GM19025 (cell line): ENCODE measurements at regions not wholly inside any gene's neighbourhood (a gene's known extent, or its start where the extent isn't known, plus 50 kb on each side); places are given as distances from the start of the nearest gene placed in this dataset.

Experiments used
- ATAC-seq: cut with Tn5 transposase; IDR thresholded peaks from one replicate; pipeline ENCODE4 v1.9.1; 2021; ENCODE audit warnings: mild to moderate bottlenecking, low read depth, moderate library complexity; ENCODE audit not compliant: unreplicated experiment

DNA sequence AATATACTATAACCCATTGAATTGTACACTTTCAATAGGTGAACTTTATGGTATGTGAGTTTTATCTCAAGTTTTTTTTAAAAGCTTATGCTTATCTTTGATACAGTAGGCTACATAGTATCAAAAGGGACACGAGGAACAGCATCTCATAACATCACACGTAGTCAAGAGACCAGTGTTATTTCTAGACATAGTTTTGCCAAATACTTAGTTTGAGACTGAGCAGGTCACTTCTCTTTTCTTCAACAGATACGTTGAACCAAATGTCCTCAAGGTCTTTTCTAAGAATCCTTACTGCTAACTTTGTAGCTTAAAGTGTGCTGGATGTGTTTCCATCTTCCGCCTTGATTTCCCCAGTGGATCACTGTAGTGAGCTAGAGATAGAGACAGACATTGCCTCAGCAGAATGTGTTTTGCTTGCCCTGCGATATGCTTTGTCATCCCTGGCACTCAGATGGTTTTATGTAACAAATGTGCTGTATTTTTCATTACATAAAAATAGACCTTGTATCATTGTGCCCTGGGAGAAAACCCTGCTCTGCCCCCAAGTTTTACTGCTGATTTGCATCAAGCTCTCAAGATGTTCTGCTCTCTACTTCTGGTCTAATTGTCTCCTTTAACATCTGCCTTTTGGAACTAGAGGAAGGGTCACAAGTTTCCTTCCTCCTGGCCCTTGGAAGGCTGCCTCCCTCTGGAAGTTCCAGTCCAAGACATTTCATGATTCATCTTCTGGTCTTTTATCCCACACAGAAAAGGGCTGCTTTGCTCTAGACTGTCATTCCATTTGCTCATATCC, 426.4 kb upstream of the RGMA start:
- ATAC-seq = no peak

- ATAC-seq = no peak
These were observed 417.6 kb upstream of the RGMA start for GRCh38 chr15:93506646-93507045.

GRCh38 chr15:93505506-93505905, 416.5 kb upstream of the RGMA start:
- no peak for ATAC-seq

DNA sequence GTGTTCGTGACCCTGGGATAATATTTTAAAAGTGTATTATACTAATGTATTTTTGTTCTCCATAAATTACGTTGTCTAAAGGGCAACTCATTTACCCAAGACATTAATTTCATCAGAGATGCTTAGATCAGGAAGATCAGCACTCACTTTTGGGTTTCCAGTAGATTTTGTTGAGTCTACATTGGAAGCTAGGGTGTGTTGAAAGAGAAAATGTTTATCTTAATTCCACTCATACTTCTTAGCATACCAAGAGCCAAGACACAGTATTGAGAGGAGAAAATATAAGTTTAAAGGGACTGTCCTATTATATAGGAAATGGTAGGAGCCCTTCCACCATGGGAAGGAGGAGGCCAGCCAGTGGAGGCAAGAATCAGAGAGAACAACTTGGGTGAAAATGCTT, 412.9 kb upstream of the RGMA start:
- no peak for ATAC-seq

DNA sequence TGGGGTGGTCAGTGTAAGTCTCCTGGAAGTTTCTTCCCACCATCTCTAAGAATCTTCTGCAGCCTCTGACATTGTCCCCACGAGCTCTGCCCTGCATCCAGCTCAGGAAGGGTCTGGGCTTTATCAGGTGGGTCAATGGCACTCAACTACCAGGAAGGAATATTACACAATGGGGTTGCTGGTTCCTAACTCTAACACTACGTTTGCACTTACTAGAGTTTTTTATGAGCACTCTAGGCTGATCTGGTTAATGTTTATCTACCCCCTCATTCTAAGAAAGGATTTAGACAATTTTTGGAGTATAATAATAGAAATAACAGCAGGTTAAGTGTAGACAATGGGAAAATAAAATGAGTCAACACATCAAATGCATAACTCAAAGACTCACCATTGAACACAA, 411.1 kb upstream of the RGMA start:
- ATAC-seq = no peak

GRCh38 chr15:93497291-93497690, 408.3 kb upstream of the RGMA start:
- ATAC-seq = no peak

- no peak for ATAC-seq
These were observed 407.9 kb upstream of the RGMA start for GRCh38 chr15:93496888-93497287.

DNA sequence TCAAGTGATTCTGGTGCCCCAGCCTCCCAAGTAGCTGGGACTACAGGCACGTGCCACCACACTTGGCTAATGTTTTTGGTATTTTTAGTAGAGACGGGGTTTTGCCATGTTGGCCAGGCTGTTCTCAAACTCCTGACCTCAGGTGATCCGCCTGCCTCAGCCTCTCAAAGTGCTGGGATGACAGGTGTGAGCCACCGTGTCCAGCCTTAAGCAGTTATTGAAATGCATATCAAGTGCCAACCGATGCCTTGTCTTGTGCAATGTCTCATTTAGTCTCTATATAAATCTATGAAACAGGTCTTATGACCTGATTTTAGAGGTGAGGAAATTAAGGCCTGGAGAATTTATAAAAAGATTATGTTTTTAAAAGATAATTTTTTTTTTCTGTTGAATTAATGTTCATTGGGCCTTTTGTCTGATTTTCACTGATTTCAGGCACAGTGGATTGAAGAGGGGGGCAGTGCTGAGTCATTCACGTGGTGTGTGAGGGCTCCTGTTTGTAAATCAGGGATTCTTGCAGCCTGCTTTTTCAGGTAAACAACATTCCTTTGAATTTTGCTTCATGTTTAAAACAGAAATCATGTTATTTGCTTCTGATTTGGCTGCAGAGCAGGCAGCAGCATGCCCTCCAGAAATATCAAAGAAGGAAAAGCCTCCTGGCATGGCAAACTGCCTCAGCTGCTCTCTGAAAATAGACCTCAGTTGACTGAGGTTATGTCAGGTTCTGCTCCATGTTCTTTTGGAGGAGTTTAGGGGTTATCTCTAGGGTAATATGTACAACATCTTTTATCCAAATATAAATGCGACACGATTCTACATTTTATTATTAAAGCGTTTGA, 407.0 kb upstream of the RGMA start:
- no peak for ATAC-seq

GRCh38 chr15:93493172-93493571, 404.2 kb upstream of the RGMA start:
- ATAC-seq = no peak

- ATAC-seq = no peak
These were observed 402.3 kb upstream of the RGMA start for GRCh38 chr15:93491291-93491690.

- no peak for ATAC-seq
These were observed 399.3 kb upstream of the RGMA start for GRCh38 chr15:93488296-93488713.

- no peak for ATAC-seq
These were observed 397.6 kb upstream of the RGMA start for GRCh38 chr15:93486407-93487117.

GRCh38 chr15:93485438-93486327, 396.7 kb upstream of the RGMA start:
- ATAC-seq = no peak

GRCh38 chr15:93483923-93484322, 394.9 kb upstream of the RGMA start:
- no peak for ATAC-seq

DNA sequence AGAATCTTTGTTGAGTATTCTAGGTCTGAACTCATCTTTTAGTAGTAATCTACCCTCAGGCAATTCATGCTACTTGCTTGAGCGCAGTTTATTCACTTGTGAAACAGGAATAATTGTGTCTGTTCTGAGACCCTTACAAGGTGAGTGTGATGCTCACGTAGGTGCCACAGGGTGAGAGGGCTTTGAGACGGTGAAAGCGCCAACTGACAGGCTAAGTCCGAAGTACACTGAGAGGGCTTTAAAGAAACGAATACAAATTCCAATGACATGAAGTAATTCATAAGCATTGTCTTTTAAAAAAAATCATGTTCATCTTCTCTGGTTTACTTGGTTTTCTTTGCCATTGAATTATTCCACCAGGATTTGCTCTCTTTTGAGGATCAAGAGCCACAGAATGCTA, 393.7 kb upstream of the RGMA start:
- ATAC-seq = no peak

DNA sequence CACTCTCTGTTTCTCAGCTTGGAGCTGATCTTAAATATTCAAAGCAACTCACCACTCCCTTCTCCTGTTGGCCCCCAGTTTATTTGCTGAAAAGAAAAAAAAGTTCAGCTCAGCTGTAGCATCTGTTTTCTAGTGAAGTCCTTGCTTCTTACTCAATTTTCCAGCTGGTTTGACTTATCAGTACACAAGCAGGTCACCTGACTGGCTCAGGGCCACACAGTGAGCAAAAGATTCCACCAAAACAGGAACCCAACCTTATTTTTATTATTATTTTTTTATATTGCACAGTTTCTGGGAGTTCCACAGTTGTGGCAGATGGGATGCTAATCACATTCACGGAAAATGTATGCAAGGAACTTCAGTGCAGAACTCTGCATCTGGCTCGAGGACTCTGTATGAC, 390.7 kb upstream of the RGMA start:
- ATAC-seq = no peak

DNA sequence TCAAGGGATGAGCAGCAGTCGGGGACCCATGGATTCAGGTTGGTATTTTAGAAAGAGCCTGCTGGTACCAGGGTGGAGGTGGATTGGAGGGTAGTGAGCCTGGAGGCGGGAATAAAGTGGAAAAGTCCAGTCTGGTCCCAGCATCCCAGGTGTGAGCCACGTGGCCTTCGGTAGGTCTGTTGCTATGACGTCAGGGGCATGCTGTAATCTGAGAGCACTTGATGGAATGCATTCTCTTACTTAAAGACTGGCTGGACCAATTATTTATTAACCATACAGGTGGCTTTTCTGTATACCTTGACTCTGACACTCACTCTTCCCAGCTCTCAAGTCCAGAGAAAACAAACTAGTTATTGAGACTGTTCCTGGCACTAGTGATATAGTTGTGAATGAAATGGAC, 389.9 kb upstream of the RGMA start:
- ATAC-seq = no peak

DNA sequence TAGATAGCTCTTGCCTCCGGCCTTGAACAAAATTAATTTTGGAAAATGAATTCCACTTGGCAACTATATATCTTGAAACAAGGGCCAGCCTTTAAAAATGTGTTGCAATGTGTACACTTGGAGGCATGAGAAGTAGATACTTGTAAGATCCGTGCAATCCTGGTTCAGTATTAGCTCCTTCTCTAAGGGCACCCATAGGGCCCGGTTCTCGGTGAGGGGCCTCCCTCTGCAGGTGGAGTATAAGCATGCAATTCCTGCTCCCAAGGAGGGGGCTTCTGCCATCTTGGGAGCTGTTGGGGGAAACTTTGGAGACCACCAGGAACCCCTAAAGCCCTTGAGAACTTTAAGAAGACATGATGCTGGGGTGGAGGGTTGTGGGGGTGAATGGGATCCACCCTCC, 388.7 kb upstream of the RGMA start:
- no peak for ATAC-seq

- no peak for ATAC-seq
These were observed 388.2 kb upstream of the RGMA start for GRCh38 chr15:93477188-93477587.

- no peak for ATAC-seq
These were observed 387.6 kb upstream of the RGMA start for GRCh38 chr15:93476491-93477177.
